HG03521 (cell line): ENCODE measurements at regions not wholly inside any gene's neighbourhood (a gene's known extent, or its start where the extent isn't known, plus 50 kb on each side); places are given as distances from the start of the nearest gene placed in this dataset.

Source experiments
- ATAC-seq: cut with Tn5 transposase; IDR thresholded peaks from one replicate; pipeline ENCODE4 v1.9.1; 2021; ENCODE audit warnings: mild to moderate bottlenecking, moderate library complexity; ENCODE audit not compliant: unreplicated experiment

DNA sequence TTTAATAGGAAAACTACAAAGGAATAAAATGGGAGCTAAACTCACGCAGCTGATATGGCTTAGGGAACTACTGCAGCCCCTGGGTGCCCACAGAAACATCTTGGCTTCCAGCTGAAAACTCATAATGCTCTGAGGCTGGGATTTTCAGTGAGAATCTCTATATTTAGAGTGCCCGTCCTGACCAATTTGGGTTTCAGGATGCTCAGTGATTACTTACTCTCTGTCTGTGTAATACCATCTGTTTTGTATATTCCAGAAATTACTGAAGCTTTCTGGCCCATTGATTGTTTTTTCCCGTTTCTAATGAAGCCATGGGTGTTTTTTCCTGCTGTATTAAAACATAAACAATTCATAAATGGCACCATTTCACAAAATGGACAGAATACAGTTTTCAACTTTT is 50.6 kb upstream of the ZNF385D start:
- ATAC-seq: no peak

GRCh38 chr3:21803604-21804003 is 52.6 kb upstream of the ZNF385D start:
- ATAC-seq: no peak

DNA sequence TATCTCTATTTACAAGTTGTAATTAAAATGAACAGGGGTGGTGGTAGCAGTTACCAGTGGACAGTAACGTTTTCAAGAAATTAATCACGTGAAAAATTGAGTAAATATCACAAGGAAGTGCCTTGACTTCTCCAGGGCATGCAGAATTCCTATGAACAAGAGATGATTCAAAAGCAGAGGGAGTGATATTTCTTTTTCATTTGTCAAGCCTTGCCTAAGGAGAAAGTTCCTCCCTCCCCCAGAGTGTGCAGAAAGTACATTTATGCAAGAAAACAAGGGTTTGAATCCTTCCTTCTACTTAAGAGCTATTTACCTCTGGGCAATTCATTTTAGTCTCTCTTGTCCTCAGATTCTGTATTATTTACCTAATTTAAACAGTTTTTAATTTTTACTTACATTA is 53.3 kb upstream of the ZNF385D start:
- ATAC-seq: no peak

- ATAC-seq: no peak
Observed at GRCh38 chr3:21806733-21807132, 55.7 kb upstream of the ZNF385D start.

DNA sequence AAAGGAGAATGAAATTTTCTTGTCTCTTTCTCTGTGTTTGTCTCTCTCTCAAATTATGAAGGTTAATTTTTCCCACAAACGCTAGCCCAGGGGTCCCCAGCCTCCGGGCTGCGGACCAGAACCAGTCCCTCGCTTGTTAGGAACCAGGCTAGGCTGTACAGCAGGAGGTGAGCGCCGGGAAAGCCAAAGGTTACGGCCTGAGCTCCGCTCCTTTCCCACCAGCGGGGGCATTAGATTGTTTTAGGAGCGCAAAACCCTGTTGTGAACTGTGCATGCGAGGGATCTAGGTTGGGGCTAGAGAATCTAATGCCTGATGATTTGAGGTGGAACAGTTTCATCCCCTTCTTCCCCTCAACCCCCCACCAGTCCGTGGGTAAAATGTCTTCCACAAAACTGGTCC is 74.7 kb upstream of the ZNF385D start:
- ATAC-seq: no peak

DNA sequence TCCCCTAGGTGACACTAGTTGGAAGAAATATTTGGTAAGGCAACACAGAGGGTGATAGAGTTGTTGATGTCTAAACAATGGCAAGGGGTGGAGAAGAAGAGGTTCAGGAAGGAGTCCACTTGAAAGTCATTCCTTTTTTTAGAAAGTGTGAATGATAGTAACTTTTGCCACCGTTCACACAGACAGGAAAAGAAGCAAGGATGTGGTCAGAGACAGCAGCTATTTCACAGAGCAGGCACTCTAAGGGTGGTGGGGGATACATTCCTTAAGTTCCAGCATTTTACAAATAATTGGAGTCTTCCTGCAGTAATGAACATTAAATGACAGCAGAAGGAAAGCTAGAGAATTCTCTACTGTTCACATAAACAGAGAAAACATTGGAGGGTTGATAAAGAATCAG is 75.4 kb upstream of the ZNF385D start:
- no peak for ATAC-seq

- ATAC-seq: no peak
Observed at GRCh38 chr3:21830541-21830940, 79.5 kb upstream of the ZNF385D start.

- no peak for ATAC-seq
Observed at GRCh38 chr3:21835264-21835663, 84.3 kb upstream of the ZNF385D start.

- ATAC-seq: no peak
Observed at GRCh38 chr3:21836227-21836626, 85.2 kb upstream of the ZNF385D start.

DNA sequence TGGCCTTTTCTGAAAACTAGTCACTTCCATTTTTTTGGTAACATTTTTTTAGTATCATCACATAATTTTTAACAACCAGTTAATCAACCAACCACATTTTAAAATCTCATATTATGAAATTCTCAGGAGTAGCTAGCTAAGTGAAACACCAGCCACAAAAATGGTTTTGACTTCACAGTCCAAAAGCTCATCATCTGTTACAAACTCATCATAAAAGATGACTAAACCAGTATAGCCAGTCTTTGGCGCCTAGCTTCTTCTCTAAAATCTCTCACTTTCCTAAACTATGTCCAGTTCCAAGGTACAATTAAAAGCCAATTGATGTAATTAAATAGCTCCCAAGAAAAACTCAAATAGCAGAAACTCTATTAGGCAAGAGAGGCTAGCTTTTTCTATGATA is 88.2 kb upstream of the ZNF385D start:
- ATAC-seq: no peak

GRCh38 chr3:21839592-21839991 is 88.6 kb upstream of the ZNF385D start:
- ATAC-seq: no peak

GRCh38 chr3:21847005-21847404 is 96.0 kb upstream of the ZNF385D start:
- no peak for ATAC-seq

- ATAC-seq: no peak
Observed at GRCh38 chr3:21859124-21860081, 108.4 kb upstream of the ZNF385D start.

GRCh38 chr3:21860082-21860475 is 109.1 kb upstream of the ZNF385D start:
- no peak for ATAC-seq

DNA sequence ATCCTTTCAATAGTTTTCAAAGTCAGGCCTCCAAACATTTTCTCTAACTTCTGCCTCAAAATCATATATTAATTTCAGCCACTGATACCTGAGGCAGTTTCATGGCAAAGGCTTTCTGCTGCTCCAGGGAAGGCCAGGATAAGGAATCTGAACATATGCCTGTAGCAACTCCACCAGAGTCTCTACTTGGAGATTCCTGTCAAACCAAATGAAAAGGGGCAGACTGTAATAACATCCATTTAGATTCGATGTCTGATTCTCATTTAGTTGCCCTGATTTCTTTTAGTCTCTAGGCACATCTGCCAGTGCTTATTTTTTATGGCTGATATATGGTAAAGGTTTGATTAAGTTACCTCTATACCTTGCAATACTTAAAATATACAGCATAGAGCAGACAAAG is 109.6 kb upstream of the ZNF385D start:
- ATAC-seq: no peak

- ATAC-seq: no peak
Observed at GRCh38 chr3:21876782-21877181, 125.8 kb upstream of the ZNF385D start.

DNA sequence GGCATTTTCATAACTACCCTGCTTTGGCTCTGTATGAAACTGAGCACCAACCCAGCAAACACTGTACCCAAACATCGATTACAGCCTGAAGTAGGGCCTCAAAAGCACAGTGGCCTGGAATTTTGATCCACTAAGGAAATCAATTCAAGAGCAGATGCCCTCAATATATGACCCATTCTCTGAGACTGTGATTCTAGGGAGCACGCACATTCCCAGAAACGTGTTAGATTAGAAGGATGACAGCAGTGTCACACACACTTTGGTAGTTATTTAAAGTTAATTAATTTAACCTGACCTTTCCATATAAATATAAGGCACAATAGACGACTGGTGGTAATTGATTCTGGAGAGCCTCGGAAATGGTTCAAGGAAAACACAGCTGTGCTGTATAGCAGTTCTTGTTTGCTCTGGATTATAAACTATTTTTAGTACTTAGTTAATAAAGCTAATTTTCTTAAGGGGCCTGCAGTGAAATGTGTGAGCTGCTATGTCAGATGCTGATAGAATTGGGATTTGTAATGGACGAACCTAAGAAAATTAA is 126.3 kb upstream of the ZNF385D start:
- no peak for ATAC-seq

GRCh38 chr3:21879184-21879886 is 128.3 kb upstream of the ZNF385D start:
- ATAC-seq: no peak

DNA sequence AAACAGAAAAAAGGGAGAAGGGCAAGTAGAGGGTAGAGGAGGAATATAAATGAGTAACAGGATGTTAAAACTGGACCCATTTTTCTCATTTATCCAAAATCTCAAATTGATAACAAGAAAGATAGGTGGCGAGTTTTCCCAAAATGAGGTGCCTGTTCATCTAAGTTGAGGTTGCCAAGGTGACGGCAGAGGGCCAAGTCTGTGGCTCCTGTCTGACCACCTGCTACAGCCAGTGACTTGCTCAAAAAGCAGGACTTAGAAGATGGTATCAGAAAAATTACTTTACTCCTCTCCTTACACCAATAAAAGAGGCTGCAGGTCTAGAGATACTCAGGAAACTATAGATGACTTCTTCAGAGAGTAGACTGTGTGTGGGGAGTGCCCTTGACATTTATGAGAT is 137.6 kb upstream of the ZNF385D start:
- no peak for ATAC-seq

- ATAC-seq: no peak
Observed at GRCh38 chr3:21889166-21889565, 138.2 kb upstream of the ZNF385D start.

DNA sequence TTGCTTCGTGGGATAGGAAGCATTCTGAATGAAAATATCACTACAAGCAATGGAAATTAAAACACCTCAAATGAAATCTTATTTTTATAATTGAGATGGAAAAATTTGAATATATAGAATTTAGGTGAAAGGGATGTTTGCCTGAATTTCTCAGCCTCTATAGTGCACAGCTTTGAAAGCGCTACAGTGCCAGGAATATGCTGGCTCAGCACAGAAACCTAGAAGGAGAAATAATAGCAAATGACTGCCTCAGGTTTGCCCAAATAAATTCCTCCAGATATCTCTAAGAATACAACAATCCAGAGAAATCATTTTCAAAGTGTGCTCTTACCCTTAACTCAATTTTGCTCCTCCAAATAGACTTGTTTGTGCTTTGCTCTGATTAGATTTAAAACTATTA is 141.1 kb upstream of the ZNF385D start:
- ATAC-seq: no peak

GRCh38 chr3:21893242-21893641 is 142.2 kb upstream of the ZNF385D start:
- ATAC-seq: no peak
